ENCODE measurements at regions not wholly inside any gene's neighbourhood (a gene's known extent, or its start where the extent isn't known, plus 50 kb on each side); places are given as distances from the start of the nearest gene placed in this dataset.

DNA sequence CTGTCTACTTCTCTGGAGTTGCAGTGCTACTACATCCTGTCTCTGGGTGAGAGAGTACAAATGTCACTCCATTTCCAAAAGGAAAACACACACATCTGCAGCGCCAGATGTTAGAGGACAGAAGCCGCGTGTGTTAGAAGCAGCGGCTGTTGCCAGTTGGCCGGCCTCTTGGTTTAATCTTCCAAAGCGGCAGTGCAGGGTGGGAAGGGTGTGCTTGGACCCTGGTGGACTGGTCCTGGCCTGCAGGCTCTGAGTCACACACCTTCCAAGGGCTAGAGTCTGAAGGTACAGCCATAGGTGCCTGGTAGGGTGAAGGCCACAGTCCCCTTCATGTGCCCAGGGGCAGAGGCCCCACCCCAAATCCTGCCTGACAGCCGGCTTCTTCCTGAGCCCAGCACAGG is 99.8 kb downstream of the CTTN start:
- TF ChIP-seq FOXM1 (IDR thresholded peaks at IDR 0.05; ENCODE audit: borderline replicate concordance) (no peak), ARNT (IDR thresholded peaks at IDR 0.05) (no peak)

All from HEK293T (cell line).